ENCODE measurements at regions not wholly inside any gene's neighbourhood (a gene's known extent, or its start where the extent isn't known, plus 50 kb on each side); places are given as distances from the start of the nearest gene placed in this dataset.

DNA sequence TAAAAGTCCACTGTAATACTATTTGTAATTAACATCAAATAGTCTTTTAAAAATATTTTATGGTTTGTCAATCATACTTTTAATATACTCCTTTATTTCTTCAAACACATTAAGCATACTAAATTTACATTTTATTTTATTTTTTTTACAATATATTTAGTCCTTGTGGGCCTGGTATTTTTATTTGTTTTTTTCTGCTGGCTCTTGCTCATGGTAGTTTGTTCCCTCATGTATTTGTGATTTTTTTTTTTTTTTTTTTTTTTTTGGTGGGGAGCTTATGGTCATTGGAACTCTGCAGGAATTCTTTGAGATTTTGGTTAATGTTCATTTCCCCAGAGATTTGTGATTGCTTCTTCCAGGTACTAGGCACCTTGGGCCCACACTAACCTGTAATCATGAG is 185.5 kb downstream of the PDGFRA start:
- TF ChIP-seq JUN (IDR thresholded peaks at IDR 0.05) (no peak), RFX5 (IDR thresholded peaks at IDR 0.05) (no peak)
- TF ChIP-seq, protein P1, sequence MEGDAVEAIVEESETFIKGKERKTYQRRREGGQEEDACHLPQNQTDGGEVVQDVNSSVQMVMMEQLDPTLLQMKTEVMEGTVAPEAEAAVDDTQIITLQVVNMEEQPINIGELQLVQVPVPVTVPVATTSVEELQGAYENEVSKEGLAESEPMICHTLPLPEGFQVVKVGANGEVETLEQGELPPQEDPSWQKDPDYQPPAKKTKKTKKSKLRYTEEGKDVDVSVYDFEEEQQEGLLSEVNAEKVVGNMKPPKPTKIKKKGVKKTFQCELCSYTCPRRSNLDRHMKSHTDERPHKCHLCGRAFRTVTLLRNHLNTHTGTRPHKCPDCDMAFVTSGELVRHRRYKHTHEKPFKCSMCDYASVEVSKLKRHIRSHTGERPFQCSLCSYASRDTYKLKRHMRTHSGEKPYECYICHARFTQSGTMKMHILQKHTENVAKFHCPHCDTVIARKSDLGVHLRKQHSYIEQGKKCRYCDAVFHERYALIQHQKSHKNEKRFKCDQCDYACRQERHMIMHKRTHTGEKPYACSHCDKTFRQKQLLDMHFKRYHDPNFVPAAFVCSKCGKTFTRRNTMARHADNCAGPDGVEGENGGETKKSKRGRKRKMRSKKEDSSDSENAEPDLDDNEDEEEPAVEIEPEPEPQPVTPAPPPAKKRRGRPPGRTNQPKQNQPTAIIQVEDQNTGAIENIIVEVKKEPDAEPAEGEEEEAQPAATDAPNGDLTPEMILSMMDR (IDR thresholded peaks at IDR 0.05): no peak
- TF ChIP-seq, protein P2, sequence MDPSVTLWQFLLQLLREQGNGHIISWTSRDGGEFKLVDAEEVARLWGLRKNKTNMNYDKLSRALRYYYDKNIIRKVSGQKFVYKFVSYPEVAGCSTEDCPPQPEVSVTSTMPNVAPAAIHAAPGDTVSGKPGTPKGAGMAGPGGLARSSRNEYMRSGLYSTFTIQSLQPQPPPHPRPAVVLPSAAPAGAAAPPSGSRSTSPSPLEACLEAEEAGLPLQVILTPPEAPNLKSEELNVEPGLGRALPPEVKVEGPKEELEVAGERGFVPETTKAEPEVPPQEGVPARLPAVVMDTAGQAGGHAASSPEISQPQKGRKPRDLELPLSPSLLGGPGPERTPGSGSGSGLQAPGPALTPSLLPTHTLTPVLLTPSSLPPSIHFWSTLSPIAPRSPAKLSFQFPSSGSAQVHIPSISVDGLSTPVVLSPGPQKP (IDR thresholded peaks at IDR 0.05; ENCODE audit: low read depth, low read length): no peak

Data from A549 (cell line).